Occipital lobe (tissue), 1 donor: ENCODE measurements at regions not wholly inside any gene's neighbourhood (a gene's known extent, or its start where the extent isn't known, plus 50 kb on each side); places are given as distances from the start of the nearest gene placed in this dataset.
"Not testable (repeated sequence)": the region's sequence is repeated elsewhere in the genome, so short reads cannot be mapped to it uniquely, and the experiment has no call there.

ENCODE experiments used
- DNase-seq: peaks from one replicate; lab custom pipeline; 2025; lab: John Stamatoyannopoulos, UW

- no peak for DNase-seq
These were observed 470.7 kb downstream of the HTR1B start for GRCh38 chr6:76992553-76992952.

- no peak for DNase-seq
These were observed 478.7 kb downstream of the HTR1B start for GRCh38 chr6:76984572-76984971.

GRCh38 chr6:76982476-76983199 lies 480.7 kb downstream of the HTR1B start:
- DNase-seq: no peak

GRCh38 chr6:76972474-76972873 lies 490.8 kb downstream of the HTR1B start:
- DNase-seq: no peak

- DNase-seq: not testable (repeated sequence)
These were observed 504.1 kb downstream of the HTR1B start for GRCh38 chr6:76959177-76959576.

- no peak for DNase-seq
These were observed 520.9 kb downstream of the HTR1B start for GRCh38 chr6:76942203-76942966.

- DNase-seq: no peak
These were observed 523.1 kb downstream of the HTR1B start for GRCh38 chr6:76940191-76940590.

GRCh38 chr6:76914737-76915136 lies 548.6 kb downstream of the HTR1B start:
- DNase-seq: no peak

GRCh38 chr6:76905541-76905940 lies 557.8 kb downstream of the HTR1B start:
- DNase-seq: not testable (repeated sequence)

GRCh38 chr6:76892542-76892941 lies 570.7 kb downstream of the HTR1B start:
- DNase-seq: no peak

- DNase-seq: no peak
These were observed 574.9 kb downstream of the HTR1B start for GRCh38 chr6:76888351-76888750.

- no peak for DNase-seq
These were observed 576.4 kb downstream of the HTR1B start for GRCh38 chr6:76886900-76887299.

GRCh38 chr6:76885861-76886301 lies 577.4 kb downstream of the HTR1B start:
- DNase-seq: no peak

GRCh38 chr6:76881414-76881813 lies 581.9 kb downstream of the HTR1B start:
- DNase-seq: no peak

- no peak for DNase-seq
These were observed 586.3 kb downstream of the HTR1B start for GRCh38 chr6:76876922-76877553.

GRCh38 chr6:76876430-76876829 lies 586.9 kb downstream of the HTR1B start:
- DNase-seq: not testable (repeated sequence)

GRCh38 chr6:76867182-76867581 lies 596.1 kb downstream of the HTR1B start:
- DNase-seq: no peak

- no peak for DNase-seq
These were observed 597.0 kb downstream of the HTR1B start for GRCh38 chr6:76866091-76866915.

- no peak for DNase-seq
These were observed 600.4 kb downstream of the HTR1B start for GRCh38 chr6:76862936-76863335.

- no peak for DNase-seq
These were observed 601.9 kb downstream of the HTR1B start for GRCh38 chr6:76861403-76861802.

GRCh38 chr6:76856065-76856464 lies 607.2 kb downstream of the HTR1B start:
- DNase-seq: no peak

- no peak for DNase-seq
These were observed 610.5 kb downstream of the HTR1B start for GRCh38 chr6:76852776-76853175.
